Epithelial cell of proximal tubule (primary cell): ENCODE measurements at regions not wholly inside any gene's neighbourhood (a gene's known extent, or its start where the extent isn't known, plus 50 kb on each side); places are given as distances from the start of the nearest gene placed in this dataset.
"Not testable (repeated sequence)": the region's sequence is repeated elsewhere in the genome, so short reads cannot be mapped to it uniquely, and the experiment has no call there.

Source experiments
- DNase-seq: peaks from one replicate; pipeline ENCODE4 v3.0.0-alpha.2; 2011; ENCODE audit warnings: low read depth
- H3K4me3 ChIP-seq: 2 replicates; pipeline ENCODE4 v1.5.1; 2011; ENCODE audit warnings: low read depth, mild to moderate bottlenecking, low read length
- TF ChIP-seq, protein P1 (sequence below): conservative IDR thresholded peaks from 2 replicates; pipeline ENCODE4 v1.5.1; 2012; ENCODE audit warnings: low read depth, mild to moderate bottlenecking, low read length

GRCh38 chr6:106783640-106784566 is 154.5 kb downstream of the QRSL1 start:
- DNase-seq = no peak
- TF ChIP-seq, protein P1, sequence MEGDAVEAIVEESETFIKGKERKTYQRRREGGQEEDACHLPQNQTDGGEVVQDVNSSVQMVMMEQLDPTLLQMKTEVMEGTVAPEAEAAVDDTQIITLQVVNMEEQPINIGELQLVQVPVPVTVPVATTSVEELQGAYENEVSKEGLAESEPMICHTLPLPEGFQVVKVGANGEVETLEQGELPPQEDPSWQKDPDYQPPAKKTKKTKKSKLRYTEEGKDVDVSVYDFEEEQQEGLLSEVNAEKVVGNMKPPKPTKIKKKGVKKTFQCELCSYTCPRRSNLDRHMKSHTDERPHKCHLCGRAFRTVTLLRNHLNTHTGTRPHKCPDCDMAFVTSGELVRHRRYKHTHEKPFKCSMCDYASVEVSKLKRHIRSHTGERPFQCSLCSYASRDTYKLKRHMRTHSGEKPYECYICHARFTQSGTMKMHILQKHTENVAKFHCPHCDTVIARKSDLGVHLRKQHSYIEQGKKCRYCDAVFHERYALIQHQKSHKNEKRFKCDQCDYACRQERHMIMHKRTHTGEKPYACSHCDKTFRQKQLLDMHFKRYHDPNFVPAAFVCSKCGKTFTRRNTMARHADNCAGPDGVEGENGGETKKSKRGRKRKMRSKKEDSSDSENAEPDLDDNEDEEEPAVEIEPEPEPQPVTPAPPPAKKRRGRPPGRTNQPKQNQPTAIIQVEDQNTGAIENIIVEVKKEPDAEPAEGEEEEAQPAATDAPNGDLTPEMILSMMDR = no peak
- H3K4me3 ChIP-seq = peak overlapping the region; percentile 73

GRCh38 chr6:106782536-106783285 is 153.3 kb downstream of the QRSL1 start:
- TF ChIP-seq, protein P1 = no peak
- peak overlapping the region; percentile 73 for H3K4me3 ChIP-seq
- no peak for DNase-seq

DNA sequence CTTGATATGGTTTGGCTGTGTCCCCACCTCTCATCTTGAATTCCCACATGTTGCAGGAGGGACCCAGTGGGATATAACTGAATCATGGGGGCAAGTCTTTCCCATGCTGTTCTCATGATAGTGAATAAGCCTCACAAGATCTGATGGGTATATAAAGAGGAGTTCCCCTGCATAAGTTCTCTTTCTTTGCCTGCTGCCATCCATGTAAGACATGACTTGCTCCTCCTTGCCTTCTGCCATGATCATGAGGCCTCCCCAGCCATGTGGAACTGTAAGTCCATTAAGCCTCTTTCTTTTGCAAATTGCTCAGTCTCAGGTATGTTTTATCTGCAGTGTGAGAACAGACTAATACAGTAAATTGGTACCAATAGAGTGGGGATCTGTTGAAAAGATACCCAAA is 150.2 kb downstream of the QRSL1 start:
- DNase-seq, H3K4me3 ChIP-seq: not testable (repeated sequence)

GRCh38 chr6:106778943-106779342 is 149.6 kb downstream of the QRSL1 start:
- no peak overlapping the region for H3K4me3 ChIP-seq
- DNase-seq = no peak
- TF ChIP-seq, protein P1 = no peak

DNA sequence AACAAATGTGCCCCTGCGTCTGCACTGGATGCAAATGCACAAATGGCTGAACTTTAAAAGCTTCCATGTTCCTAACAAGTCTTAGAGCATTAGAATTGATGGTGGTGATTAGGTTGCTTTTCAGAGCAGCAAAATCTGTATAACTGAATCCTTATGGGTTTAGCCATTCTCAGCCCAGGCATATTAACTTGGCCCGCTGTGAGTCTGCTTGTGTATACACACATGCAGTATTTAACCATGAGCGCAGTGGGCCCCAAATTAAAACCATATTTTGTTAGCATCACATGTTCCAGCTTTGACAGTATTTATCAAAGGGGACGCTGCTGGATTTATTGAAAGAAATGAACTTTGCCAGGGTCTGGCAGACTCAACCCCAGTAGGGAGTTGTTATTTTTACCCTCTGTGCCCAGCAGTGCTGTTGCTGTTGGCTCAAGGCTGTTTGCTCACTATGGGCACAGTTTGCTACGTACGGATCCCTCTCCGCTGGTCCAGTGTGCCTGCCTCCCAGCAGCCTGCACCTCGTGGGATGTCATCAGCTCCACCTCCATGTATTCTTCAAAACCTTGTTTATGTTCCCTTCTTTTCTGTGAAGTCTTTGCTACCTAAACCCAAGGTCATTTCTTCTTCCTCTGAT is 144.7 kb downstream of the QRSL1 start:
- TF ChIP-seq, protein P1 = no peak
- DNase-seq = no peak
- H3K4me3 ChIP-seq = no peak overlapping the region

DNA sequence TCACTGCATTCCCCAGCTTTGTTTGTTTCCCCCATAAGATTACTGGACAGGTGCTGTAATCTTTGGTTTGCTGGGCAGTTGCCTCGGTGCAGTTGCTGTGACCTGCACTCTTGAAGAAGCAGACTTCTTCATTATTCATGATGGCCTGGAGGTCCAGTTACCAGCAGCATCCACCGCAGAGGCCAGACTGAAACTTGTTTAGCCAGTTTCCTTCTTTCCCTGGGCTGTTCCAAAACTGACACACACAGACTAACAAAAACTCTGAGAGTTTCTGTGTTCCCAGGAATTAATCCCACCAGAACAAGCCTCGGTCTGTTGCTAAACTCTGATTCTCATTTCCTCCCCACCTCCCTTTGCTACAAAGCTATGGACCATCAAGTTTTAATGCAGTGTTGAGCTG is 144.1 kb downstream of the QRSL1 start:
- no peak overlapping the region for H3K4me3 ChIP-seq
- TF ChIP-seq, protein P1 = no peak
- DNase-seq = no peak

- no peak overlapping the region for H3K4me3 ChIP-seq
- DNase-seq = no peak
- TF ChIP-seq, protein P1 = no peak
Observed at GRCh38 chr6:106772270-106773142, 143.1 kb downstream of the QRSL1 start.
